HUES48 (cell line): ENCODE measurements at regions not wholly inside any gene's neighbourhood (a gene's known extent, or its start where the extent isn't known, plus 50 kb on each side); places are given as distances from the start of the nearest gene placed in this dataset.

Source experiments
- H3K27ac ChIP-seq: one replicate; pipeline ENCODE4 v1.7.0; 2013; ENCODE audit warnings: low read depth, low read length, inconsistent platforms
- H3K27me3 ChIP-seq: 2 replicates; pipeline ENCODE4 v1.6.1; 2013; ENCODE audit warnings: mild to moderate bottlenecking, low read length; ENCODE audit not compliant: control insufficient read depth, insufficient read depth
- H3K36me3 ChIP-seq: 2 replicates; pipeline ENCODE4 v1.6.1; 2013; ENCODE audit warnings: low read length; ENCODE audit not compliant: control insufficient read depth, insufficient read depth
- H3K4me1 ChIP-seq: 2 replicates; pipeline ENCODE4 v1.6.1; 2013; ENCODE audit warnings: mild to moderate bottlenecking, low read length; ENCODE audit not compliant: control insufficient read depth, insufficient read depth
- H3K4me3 ChIP-seq: 2 replicates; pipeline ENCODE4 v1.5.1; 2013; ENCODE audit warnings: mild to moderate bottlenecking, low read depth, low read length
- H3K9ac ChIP-seq: 2 replicates; pipeline ENCODE4 v1.6.1; 2013; ENCODE audit warnings: mild to moderate bottlenecking, low read depth, low read length, moderate library complexity
- H3K9me3 ChIP-seq: 2 replicates; pipeline ENCODE4 v1.6.1; 2013; ENCODE audit warnings: low read length; ENCODE audit not compliant: control insufficient read depth, insufficient read depth

- Histone ChIP-seq H3K4me3 (no peak overlapping the region), H3K9ac (no peak overlapping the region), H3K27ac (no peak overlapping the region), H3K36me3 (no peaks in the 10 kb centered on the region), H3K27me3 (no peaks in the 10 kb centered on the region), H3K9me3 (no peaks in the 10 kb centered on the region), H3K4me1 (no peaks in the 10 kb centered on the region)
These were observed 215.5 kb upstream of the LARGE1 start for GRCh38 chr22:34135749-34136148.

GRCh38 chr22:34150023-34150422 lies 229.7 kb upstream of the LARGE1 start:
- Histone ChIP-seq H3K27me3 (no peaks in the 10 kb centered on the region), H3K4me3 (no peak overlapping the region), H3K27ac (no peak overlapping the region), H3K4me1 (peaks cover 5% of the 10 kb centered on the region), H3K9ac (no peak overlapping the region), H3K36me3 (no peaks in the 10 kb centered on the region), H3K9me3 (no peaks in the 10 kb centered on the region)

GRCh38 chr22:34159491-34159890 lies 239.2 kb upstream of the LARGE1 start:
- Histone ChIP-seq H3K4me1 (peaks cover 15% of the 10 kb centered on the region), H3K9ac (no peak overlapping the region), H3K4me3 (no peak overlapping the region), H3K36me3 (no peaks in the 10 kb centered on the region), H3K27ac (peak overlapping the region; percentile 68), H3K27me3 (no peaks in the 10 kb centered on the region), H3K9me3 (no peaks in the 10 kb centered on the region)

DNA sequence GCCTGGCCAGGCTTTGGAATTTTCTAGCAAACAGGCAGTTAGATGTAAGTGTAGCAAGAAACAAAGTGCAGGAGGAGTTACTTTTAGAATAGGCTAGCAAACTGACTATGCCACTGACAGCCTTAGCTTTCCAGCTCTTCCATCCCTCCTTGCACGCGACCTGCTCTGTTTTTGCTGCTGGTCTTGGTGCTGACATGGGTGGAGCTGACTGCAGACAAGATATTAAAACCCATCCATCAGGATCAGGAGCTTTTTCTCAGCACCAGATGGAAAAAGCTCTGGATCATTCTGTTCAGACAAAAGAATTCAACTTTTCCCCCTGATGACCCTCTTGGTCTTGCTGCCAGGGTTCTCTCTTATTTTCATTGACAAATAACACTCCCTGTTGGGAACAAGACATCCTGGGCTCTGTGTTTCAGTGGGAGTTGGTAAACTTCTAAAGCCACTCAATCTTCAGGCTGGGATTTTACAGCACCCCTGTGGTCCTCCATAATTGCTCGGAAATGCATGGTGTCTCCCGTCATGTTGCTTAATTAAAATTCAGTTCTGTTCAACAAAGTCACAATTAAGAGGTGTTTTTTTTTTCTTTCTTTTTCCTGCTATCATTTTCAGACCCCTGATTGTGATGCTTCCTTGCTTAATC lies 240.0 kb upstream of the LARGE1 start:
- Histone ChIP-seq H3K4me1 (peaks cover 15% of the 10 kb centered on the region), H3K4me3 (no peak overlapping the region), H3K9ac (no peak overlapping the region), H3K9me3 (no peaks in the 10 kb centered on the region), H3K27ac (peak overlapping the region; percentile 68), H3K36me3 (no peaks in the 10 kb centered on the region), H3K27me3 (no peaks in the 10 kb centered on the region)

GRCh38 chr22:34161431-34162123 lies 241.3 kb upstream of the LARGE1 start:
- no peak overlapping the region for H3K27ac ChIP-seq
- peaks cover 15% of the 10 kb centered on the region for H3K4me1 ChIP-seq
- H3K36me3 ChIP-seq = no peaks in the 10 kb centered on the region
- no peaks in the 10 kb centered on the region for H3K9me3 ChIP-seq
- no peak overlapping the region for H3K4me3 ChIP-seq
- H3K27me3 ChIP-seq = no peaks in the 10 kb centered on the region
- H3K9ac ChIP-seq = no peak overlapping the region

DNA sequence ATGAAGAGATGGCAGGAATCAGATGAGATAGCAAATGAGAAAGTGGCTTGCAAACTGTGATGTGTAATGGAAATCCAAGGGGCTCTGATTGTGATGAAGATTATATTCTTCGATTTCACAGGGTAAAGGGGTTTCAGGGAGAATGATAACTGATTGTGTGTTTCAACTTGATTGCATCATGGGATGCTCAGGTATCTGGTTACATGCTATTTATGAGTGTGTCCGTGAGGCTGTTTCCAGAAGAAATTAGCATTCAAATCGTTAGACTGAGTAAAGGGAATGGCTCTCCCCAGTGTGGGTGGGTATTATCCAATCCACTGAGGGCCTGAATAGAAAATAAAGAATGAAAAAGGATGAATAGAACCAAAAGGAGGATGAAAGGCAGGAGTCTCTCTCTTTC lies 278.7 kb upstream of the LARGE1 start:
- H3K9ac ChIP-seq = no peak overlapping the region
- peaks cover 7% of the 10 kb centered on the region; the same call in 1 of the 2 replicates for H3K4me1 ChIP-seq
- H3K27me3 ChIP-seq = no peaks in the 10 kb centered on the region
- H3K4me3 ChIP-seq = no peak overlapping the region
- no peaks in the 10 kb centered on the region for H3K9me3 ChIP-seq
- H3K36me3 ChIP-seq = no peaks in the 10 kb centered on the region
- H3K27ac ChIP-seq = no peak overlapping the region

GRCh38 chr22:34210301-34210700 lies 290.0 kb upstream of the LARGE1 start:
- H3K27ac ChIP-seq = no peak overlapping the region
- no peaks in the 10 kb centered on the region for H3K4me1 ChIP-seq
- H3K36me3 ChIP-seq = no peaks in the 10 kb centered on the region
- H3K9ac ChIP-seq = no peak overlapping the region
- H3K9me3 ChIP-seq = peaks cover 19% of the 10 kb centered on the region
- H3K4me3 ChIP-seq = no peak overlapping the region
- H3K27me3 ChIP-seq = no peaks in the 10 kb centered on the region

GRCh38 chr22:34214372-34214771 lies 294.1 kb upstream of the LARGE1 start:
- Histone ChIP-seq H3K36me3 (no peaks in the 10 kb centered on the region), H3K9ac (no peak overlapping the region), H3K4me3 (no peak overlapping the region), H3K9me3 (peaks cover 19% of the 10 kb centered on the region), H3K27ac (no peak overlapping the region), H3K4me1 (no peaks in the 10 kb centered on the region), H3K27me3 (no peaks in the 10 kb centered on the region)

GRCh38 chr22:34225278-34225677 lies 305.0 kb upstream of the LARGE1 start:
- H3K27ac ChIP-seq = no peak overlapping the region

GRCh38 chr22:34236527-34236926 lies 316.3 kb upstream of the LARGE1 start:
- H3K27me3 ChIP-seq = no peaks in the 10 kb centered on the region
- H3K4me1 ChIP-seq = no peaks in the 10 kb centered on the region
- no peak overlapping the region for H3K4me3 ChIP-seq
- no peak overlapping the region for H3K27ac ChIP-seq
- H3K9me3 ChIP-seq = no peaks in the 10 kb centered on the region
- no peaks in the 10 kb centered on the region for H3K36me3 ChIP-seq
- H3K9ac ChIP-seq = no peak overlapping the region

More at GRCh38 chr22:34225278-34225677, 305.0 kb upstream of the LARGE1 start:
- Histone ChIP-seq H3K9ac (no peak overlapping the region), H3K9me3 (no peaks in the 10 kb centered on the region), H3K36me3 (no peaks in the 10 kb centered on the region), H3K4me1 (peaks cover 15% of the 10 kb centered on the region), H3K27me3 (no peaks in the 10 kb centered on the region), H3K4me3 (no peak overlapping the region)

GRCh38 chr22:34239421-34239820 lies 319.1 kb upstream of the LARGE1 start:
- H3K27ac ChIP-seq = no peak overlapping the region
- H3K9ac ChIP-seq = no peak overlapping the region
- no peaks in the 10 kb centered on the region for H3K27me3 ChIP-seq
- no peaks in the 10 kb centered on the region for H3K9me3 ChIP-seq
- no peaks in the 10 kb centered on the region for H3K4me1 ChIP-seq
- H3K36me3 ChIP-seq = no peaks in the 10 kb centered on the region
- H3K4me3 ChIP-seq = no peak overlapping the region
